Lower lobe of right lung (tissue), 2 donors: ENCODE measurements at regions not wholly inside any gene's neighbourhood (a gene's known extent, or its start where the extent isn't known, plus 50 kb on each side); places are given as distances from the start of the nearest gene placed in this dataset.
"Not testable (repeated sequence)": the region's sequence is repeated elsewhere in the genome, so short reads cannot be mapped to it uniquely, and the experiment has no call there.

Source experiments
- ATAC-seq, 2 donors: fragments of 200-7000 bp; cut with Tn5 transposase; one replicate each; pipeline ENCODE4 v1.9.1; 2020 to 2022; ENCODE audit warnings: mild to moderate bottlenecking in 2 of 2, moderate library complexity in 2 of 2
- DNase-seq: peaks from one replicate; pipeline ENCODE4 v3.0.0-alpha.2; 2020
- H3K27ac ChIP-seq: fragments of 200-600 bp; one replicate; pipeline ENCODE4 v1.8.0; 2022
- H3K27me3 ChIP-seq: fragments of 200-600 bp; one replicate; pipeline ENCODE4 v1.8.0; 2022; ENCODE audit warnings: low read depth
- H3K36me3 ChIP-seq: fragments of 200-600 bp; one replicate; pipeline ENCODE4 v1.8.0; 2022; ENCODE audit warnings: mild to moderate bottlenecking
- H3K4me1 ChIP-seq: fragments of 200-600 bp; one replicate; pipeline ENCODE4 v1.8.0; 2022
- H3K4me3 ChIP-seq: fragments of 200-600 bp; one replicate; pipeline ENCODE4 v1.8.0; 2022; ENCODE audit warnings: mild to moderate bottlenecking
- H3K9me3 ChIP-seq: fragments of 200-600 bp; one replicate; pipeline ENCODE4 v1.8.0; 2022
- intact Hi-C: fragments of 100-400 bp; cut with DNase I; formaldehyde crosslinking; loops from one replicate; pipeline ENCODE4 v1.11.0; 2022
- TF ChIP-seq, protein P1 (sequence below): fragments of 200-600 bp; IDR thresholded peaks from one replicate; pipeline ENCODE4 v1.8.0; 2022; ENCODE audit warnings: antibody characterized with exemption, mild to moderate bottlenecking
- donor health status: DM: no; HTN: yes; CAD: no; lungs with severe emphysema.

GRCh38 chr10:3325954-3326750 is 153.6 kb upstream of the PITRM1 start:
- TF ChIP-seq, protein P1, sequence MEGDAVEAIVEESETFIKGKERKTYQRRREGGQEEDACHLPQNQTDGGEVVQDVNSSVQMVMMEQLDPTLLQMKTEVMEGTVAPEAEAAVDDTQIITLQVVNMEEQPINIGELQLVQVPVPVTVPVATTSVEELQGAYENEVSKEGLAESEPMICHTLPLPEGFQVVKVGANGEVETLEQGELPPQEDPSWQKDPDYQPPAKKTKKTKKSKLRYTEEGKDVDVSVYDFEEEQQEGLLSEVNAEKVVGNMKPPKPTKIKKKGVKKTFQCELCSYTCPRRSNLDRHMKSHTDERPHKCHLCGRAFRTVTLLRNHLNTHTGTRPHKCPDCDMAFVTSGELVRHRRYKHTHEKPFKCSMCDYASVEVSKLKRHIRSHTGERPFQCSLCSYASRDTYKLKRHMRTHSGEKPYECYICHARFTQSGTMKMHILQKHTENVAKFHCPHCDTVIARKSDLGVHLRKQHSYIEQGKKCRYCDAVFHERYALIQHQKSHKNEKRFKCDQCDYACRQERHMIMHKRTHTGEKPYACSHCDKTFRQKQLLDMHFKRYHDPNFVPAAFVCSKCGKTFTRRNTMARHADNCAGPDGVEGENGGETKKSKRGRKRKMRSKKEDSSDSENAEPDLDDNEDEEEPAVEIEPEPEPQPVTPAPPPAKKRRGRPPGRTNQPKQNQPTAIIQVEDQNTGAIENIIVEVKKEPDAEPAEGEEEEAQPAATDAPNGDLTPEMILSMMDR, result no peak
- ATAC-seq (no peak), DNase-seq (no peak)
- H3K27ac ChIP-seq, result no peak overlapping the region
- peaks cover 2% of the 10 kb centered on the region for H3K27me3 ChIP-seq
- H3K4me3 ChIP-seq, result no peak overlapping the region
- intact Hi-C loops, result no loop called here
- H3K4me1 ChIP-seq, result peaks cover 5% of the 10 kb centered on the region
- no peaks in the 10 kb centered on the region for H3K36me3 ChIP-seq
- H3K9me3 ChIP-seq, result no peaks in the 10 kb centered on the region

GRCh38 chr10:3324612-3325038 is 152.0 kb upstream of the PITRM1 start:
- peaks cover 5% of the 10 kb centered on the region for H3K4me1 ChIP-seq
- H3K9me3 ChIP-seq, result no peaks in the 10 kb centered on the region
- DNase-seq, result no peak
- H3K27ac ChIP-seq, result no peak overlapping the region
- no peaks in the 10 kb centered on the region for H3K36me3 ChIP-seq
- intact Hi-C loops, result no loop called here
- TF ChIP-seq, protein P1, result no peak
- no peak for ATAC-seq
- no peak overlapping the region for H3K4me3 ChIP-seq
- H3K27me3 ChIP-seq, result no peaks in the 10 kb centered on the region

DNA sequence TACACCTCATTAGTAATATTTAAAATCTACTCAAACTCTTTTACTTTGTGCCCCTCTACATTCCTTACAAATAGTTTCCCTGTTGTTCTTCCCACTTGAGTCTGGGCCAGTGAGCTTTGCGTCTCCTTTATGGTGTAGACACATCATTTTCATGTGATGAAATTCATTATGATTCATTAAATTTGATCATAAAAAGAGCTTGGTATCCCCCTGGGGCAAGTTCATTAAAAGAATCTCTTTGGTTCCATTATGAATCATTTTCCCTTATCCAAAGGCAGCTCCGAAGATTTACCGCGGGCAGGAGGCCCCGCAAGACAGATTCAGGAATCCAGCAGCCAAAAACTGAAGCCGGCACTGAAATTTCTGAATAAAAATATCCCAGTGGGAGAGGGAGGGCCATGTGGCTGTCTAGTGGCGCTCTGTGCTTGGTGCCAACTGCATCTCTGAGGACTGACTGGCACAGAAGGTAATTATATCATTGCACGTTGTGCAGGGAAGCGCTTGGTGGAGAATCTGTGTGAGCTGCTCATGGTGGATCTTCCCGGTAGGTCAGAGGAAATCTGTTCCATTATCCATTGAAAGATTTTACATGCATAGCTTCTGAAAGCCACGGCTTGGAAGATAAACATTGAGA is 151.4 kb upstream of the PITRM1 start:
- H3K4me1 ChIP-seq, result peaks cover 5% of the 10 kb centered on the region
- DNase-seq (no peak), ATAC-seq (no peak)
- H3K27ac ChIP-seq, result no peak overlapping the region
- intact Hi-C loops, result no loop called here
- TF ChIP-seq, protein P1, result no peak
- H3K9me3 ChIP-seq, result no peaks in the 10 kb centered on the region
- no peak overlapping the region for H3K4me3 ChIP-seq
- no peaks in the 10 kb centered on the region for H3K36me3 ChIP-seq
- no peaks in the 10 kb centered on the region for H3K27me3 ChIP-seq

GRCh38 chr10:3321123-3321522 is 148.5 kb upstream of the PITRM1 start:
- no peak for DNase-seq
- Histone ChIP-seq H3K4me1 (peaks cover 5% of the 10 kb centered on the region), H3K9me3 (no peaks in the 10 kb centered on the region), H3K4me3 (no peak overlapping the region), H3K36me3 (no peaks in the 10 kb centered on the region), H3K27ac (no peak overlapping the region), H3K27me3 (no peaks in the 10 kb centered on the region)
- TF ChIP-seq, protein P1, result no peak
- ATAC-seq, result no peak
- intact Hi-C loops, result no loop called here

DNA sequence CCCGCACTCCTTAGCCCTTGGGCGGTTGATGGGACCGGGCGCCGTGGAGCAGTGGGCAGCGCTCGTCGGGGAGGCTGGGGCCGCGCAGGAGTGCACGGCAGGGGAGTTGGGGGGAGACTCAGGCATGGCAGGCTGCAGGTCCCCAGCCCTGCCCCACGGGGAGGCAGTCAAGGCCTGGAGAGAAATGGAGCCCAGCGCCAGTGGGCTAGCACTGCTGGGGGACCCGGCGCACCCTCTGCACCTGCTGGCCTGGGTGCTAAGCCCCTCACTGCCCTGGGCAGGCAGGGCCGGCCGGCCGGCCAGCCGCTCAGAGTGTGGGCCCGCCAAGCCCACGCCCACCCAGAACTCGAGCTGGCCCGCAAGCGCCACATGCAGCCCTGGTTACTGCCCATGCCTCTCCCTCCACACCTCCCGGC is 147.2 kb upstream of the PITRM1 start:
- intact Hi-C loops, result no loop called here
- H3K4me1 ChIP-seq, result peaks cover 4% of the 10 kb centered on the region
- H3K36me3 ChIP-seq, result no peaks in the 10 kb centered on the region

GRCh38 chr10:3318480-3318807 is 145.9 kb upstream of the PITRM1 start:
- H3K27ac ChIP-seq, H3K9me3 ChIP-seq, intact Hi-C loops, H3K4me1 ChIP-seq, H3K36me3 ChIP-seq, DNase-seq, H3K27me3 ChIP-seq, ATAC-seq, H3K4me3 ChIP-seq: not testable (repeated sequence)

More for the DNA sequence above, 147.2 kb upstream of the PITRM1 start:
- ATAC-seq (no peak), DNase-seq (no peak)
- TF ChIP-seq, protein P1, result no peak
- no peaks in the 10 kb centered on the region for H3K27me3 ChIP-seq
- H3K4me3 ChIP-seq, result no peak overlapping the region
- no peak overlapping the region for H3K27ac ChIP-seq
- no peaks in the 10 kb centered on the region for H3K9me3 ChIP-seq

DNA sequence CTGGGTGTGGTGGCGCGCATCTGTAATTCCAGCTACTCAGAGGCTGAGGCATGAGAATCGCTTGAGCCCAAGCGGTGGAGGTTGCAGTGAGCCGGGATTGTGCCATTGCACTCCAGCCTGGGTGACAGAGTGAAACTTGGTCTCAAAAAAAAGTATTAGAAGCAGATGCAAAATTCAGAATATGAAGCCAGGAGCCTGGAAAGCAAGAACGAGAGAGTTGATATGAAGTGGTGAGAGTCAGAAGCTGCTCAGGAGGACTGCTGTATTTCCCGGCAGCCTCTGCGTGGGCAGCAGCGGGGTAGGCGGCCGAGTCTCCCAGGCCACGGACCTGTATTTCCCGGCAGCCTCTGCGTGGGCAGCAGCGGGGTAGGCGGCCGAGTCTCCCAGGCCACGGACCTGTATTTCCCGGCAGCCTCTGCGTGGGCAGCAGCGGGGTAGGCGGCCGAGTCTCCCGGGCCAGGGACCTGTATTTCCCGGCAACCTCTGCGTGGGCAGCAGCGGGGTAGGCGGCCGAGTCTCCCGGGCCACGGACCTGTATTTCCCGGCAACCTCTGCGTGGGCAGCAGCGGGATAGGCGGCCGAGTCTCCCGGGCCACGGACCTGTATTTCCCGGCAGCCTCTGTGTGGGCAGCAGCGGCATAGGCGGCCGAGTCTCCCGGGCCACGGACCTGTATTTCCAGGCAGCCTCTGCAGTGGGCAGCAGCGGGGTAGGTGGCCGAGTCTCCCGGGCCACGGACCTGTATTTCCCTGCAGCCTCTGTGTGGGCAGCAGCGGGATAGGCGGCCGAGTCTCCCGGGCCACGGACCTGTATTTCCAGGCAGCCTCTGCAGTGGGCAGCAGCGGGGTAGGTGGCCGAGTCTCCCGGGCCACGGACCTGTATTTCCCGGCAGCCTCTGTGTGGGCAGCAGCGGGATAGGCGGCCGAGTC is 145.2 kb upstream of the PITRM1 start:
- H3K36me3 ChIP-seq, ATAC-seq, H3K27ac ChIP-seq, DNase-seq, H3K27me3 ChIP-seq, intact Hi-C loops, H3K9me3 ChIP-seq, H3K4me1 ChIP-seq, H3K4me3 ChIP-seq: not testable (repeated sequence)

DNA sequence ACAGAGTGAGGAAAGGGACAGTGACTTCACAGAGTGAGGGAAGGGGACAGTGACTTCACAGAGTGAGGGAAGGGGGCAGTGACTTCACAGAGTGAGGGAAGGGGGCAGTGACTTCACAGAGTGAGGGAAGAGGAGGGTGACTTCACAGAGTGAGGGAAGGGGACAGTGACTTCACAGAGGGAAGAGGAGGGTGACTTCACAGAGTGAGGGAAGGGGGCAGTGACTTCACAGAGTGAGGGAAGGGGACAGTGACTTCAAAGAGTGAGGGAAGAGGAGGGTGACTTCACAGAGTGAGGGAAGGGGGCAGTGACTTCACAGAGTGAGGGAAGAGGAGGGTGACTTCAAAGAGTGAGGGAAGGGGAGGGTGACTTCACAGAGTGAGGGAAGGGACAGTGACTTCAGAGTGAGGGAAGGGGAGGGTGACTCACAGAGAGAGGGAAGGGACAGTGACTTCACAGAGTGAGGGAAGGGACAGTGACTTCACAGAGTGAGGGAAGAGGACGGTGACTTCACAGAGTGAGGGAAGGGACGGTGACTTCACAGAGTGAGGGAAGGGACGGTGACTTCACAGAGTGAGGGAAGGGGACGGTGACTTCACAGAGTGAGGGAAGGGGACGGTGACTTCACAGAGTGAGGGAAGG is 142.0 kb upstream of the PITRM1 start:
- DNase-seq, intact Hi-C loops, H3K27ac ChIP-seq, H3K36me3 ChIP-seq, H3K4me1 ChIP-seq, H3K4me3 ChIP-seq, H3K27me3 ChIP-seq, ATAC-seq, H3K9me3 ChIP-seq: not testable (repeated sequence)
